Activated T-cell treated with anti-CD3 and anti-CD28 coated beads, Interleukin-2, amount 50 U/mL, for 72 hours (primary cell): ENCODE measurements at regions not wholly inside any gene's neighbourhood (a gene's known extent, or its start where the extent isn't known, plus 50 kb on each side); places are given as distances from the start of the nearest gene placed in this dataset.
"Not testable (repeated sequence)": the region's sequence is repeated elsewhere in the genome, so short reads cannot be mapped to it uniquely, and the experiment has no call there.

ENCODE experiments used
- ATAC-seq, 2 donors: fragments of 150-1000 bp; cut with Tn5 transposase; replicated peaks in 1 of 2; 2 replicates each; pipeline ENCODE4 v1.10.0; 2021; ENCODE audit warnings: moderate library complexity in 2 of 2, mild to moderate bottlenecking in 1 of 2
- DNase-seq, 2 donors: peaks; one replicate each; pipeline ENCODE4 v3.0.0; 2021 to 2022; ENCODE audit warnings: mixed read lengths in 1 of 2
- H3K27ac Mint-ChIP-seq: one replicate; pipeline ENCODE4 v1.8.0; 2022; ENCODE audit warnings: mild to moderate bottlenecking, moderate library complexity, mixed read lengths
- H3K27me3 Mint-ChIP-seq: one replicate; pipeline ENCODE4 v1.8.0; 2022; ENCODE audit warnings: low read depth, mixed read lengths
- H3K36me3 Mint-ChIP-seq, 2 donors: one replicate each; pipeline ENCODE4 v1.8.0; 2022; ENCODE audit warnings: mixed read lengths in 2 of 2, mild to moderate bottlenecking in 1 of 2; ENCODE audit not compliant: insufficient read depth in 2 of 2
- H3K4me1 Mint-ChIP-seq: one replicate; pipeline ENCODE4 v1.8.0; 2022; ENCODE audit warnings: low read depth, mixed read lengths
- H3K4me3 Mint-ChIP-seq, 2 donors: one replicate each; pipeline ENCODE4 v1.8.0; 2022; ENCODE audit warnings: mild to moderate bottlenecking in 2 of 2, mixed read lengths in 2 of 2, moderate library complexity in 2 of 2
- H3K9me3 Mint-ChIP-seq, 2 donors: one replicate each; pipeline ENCODE4 v1.8.0; 2022; ENCODE audit warnings: mixed read lengths in 2 of 2

DNA sequence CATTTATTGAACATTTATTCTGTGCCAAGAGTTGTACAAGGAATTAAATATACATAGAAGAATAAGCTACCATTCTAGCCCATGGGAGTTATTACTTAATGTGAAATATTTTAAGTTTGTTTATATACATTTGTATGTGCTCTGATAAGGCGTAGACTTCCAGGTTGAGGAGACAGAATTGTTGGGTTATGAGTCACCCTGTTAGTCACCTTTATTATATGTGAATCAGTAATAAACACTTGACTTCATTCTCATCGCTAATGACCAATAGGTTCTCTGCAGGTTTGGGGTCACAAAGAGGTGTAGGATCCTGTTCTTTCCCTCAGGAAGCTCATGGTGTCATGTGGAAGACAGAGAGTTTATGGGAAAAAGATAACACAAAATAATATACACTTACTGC lies 116.9 kb downstream of the SRGAP2 start:
- H3K4me1 Mint-ChIP-seq, H3K9me3 Mint-ChIP-seq, DNase-seq, H3K4me3 Mint-ChIP-seq, H3K27me3 Mint-ChIP-seq, ATAC-seq, H3K36me3 Mint-ChIP-seq, H3K27ac Mint-ChIP-seq: not testable (repeated sequence)

GRCh38 chr1:206326159-206326939 lies 123.0 kb downstream of the SRGAP2 start:
- H3K4me1 Mint-ChIP-seq, H3K4me3 Mint-ChIP-seq, ATAC-seq: not testable (repeated sequence)

GRCh38 chr1:206331597-206331996 lies 128.3 kb downstream of the SRGAP2 start:
- ATAC-seq, H3K4me3 Mint-ChIP-seq, H3K36me3 Mint-ChIP-seq, H3K27ac Mint-ChIP-seq, H3K4me1 Mint-ChIP-seq, H3K27me3 Mint-ChIP-seq, H3K9me3 Mint-ChIP-seq, DNase-seq: not testable (repeated sequence)

More at GRCh38 chr1:206326159-206326939, 123.0 kb downstream of the SRGAP2 start:
- not testable (repeated sequence) for H3K27ac Mint-ChIP-seq, DNase-seq, H3K36me3 Mint-ChIP-seq, H3K27me3 Mint-ChIP-seq, H3K9me3 Mint-ChIP-seq

- H3K27me3 Mint-ChIP-seq, H3K4me3 Mint-ChIP-seq, H3K27ac Mint-ChIP-seq, ATAC-seq, H3K4me1 Mint-ChIP-seq, DNase-seq, H3K36me3 Mint-ChIP-seq, H3K9me3 Mint-ChIP-seq: not testable (repeated sequence)
These were observed 130.0 kb downstream of the SRGAP2 start for GRCh38 chr1:206333316-206333715.

DNA sequence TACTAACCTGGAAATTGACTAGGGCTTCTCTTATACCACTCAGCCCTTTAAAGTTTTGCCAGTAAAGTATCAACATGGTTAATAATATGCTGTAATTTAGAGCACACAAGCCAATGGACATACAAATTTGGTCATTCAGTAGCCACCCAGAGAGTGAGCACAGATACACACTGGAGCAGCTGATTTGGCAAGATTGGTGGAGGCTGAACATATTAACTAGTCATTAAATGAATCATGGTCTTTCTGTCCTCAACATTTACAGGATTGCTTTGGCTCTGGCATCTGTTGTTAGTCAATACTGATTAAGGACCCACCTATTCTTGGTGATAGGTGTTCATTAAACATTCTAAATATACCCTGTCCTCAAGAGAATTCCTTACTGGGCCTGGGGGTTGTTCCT lies 130.6 kb downstream of the SRGAP2 start:
- H3K4me3 Mint-ChIP-seq, H3K27me3 Mint-ChIP-seq, H3K4me1 Mint-ChIP-seq, H3K27ac Mint-ChIP-seq, H3K9me3 Mint-ChIP-seq, ATAC-seq, H3K36me3 Mint-ChIP-seq, DNase-seq: not testable (repeated sequence)

DNA sequence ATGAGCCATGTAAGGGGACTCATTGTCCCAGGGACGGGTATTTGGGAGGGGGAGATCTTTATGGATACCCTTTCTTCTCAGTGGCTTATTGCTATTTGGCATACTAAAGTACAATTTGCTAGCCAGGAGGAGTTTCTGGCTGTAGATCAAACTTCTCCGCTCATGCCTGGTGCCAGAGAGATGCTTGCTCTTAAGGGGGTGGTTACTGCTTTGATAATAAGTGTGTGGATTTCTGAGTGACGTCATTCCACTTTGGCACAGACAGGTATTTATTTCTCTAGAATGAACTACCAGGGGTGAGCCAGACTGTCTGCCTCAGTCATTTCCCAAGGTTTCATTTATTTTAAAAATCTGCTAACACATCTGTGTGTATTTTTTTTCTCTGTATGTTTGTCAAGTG lies 131.1 kb downstream of the SRGAP2 start:
- ATAC-seq, H3K9me3 Mint-ChIP-seq, H3K36me3 Mint-ChIP-seq, H3K4me1 Mint-ChIP-seq, H3K27me3 Mint-ChIP-seq, DNase-seq, H3K27ac Mint-ChIP-seq, H3K4me3 Mint-ChIP-seq: not testable (repeated sequence)

DNA sequence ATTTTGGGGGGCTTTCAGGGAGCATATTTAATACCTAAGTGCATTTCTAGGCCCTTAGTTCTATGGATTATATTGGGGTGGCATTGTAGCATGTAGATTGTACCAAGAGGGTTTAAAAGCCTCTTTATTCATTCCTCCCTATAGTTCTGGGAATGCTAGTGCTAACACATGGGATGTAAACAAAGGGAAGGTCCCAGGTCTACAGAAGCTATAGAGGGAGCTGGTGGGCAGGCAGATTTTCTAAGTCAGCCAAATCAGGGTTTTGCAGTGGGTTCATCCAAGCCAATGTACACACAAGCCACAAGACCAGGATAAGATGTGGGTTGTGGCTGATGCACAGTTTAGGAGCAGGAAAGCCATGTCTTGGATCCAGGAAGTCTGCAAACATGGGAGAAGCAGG lies 131.8 kb downstream of the SRGAP2 start:
- not testable (repeated sequence) for H3K4me1 Mint-ChIP-seq, H3K27me3 Mint-ChIP-seq, H3K4me3 Mint-ChIP-seq, H3K9me3 Mint-ChIP-seq, H3K36me3 Mint-ChIP-seq, DNase-seq, ATAC-seq, H3K27ac Mint-ChIP-seq

DNA sequence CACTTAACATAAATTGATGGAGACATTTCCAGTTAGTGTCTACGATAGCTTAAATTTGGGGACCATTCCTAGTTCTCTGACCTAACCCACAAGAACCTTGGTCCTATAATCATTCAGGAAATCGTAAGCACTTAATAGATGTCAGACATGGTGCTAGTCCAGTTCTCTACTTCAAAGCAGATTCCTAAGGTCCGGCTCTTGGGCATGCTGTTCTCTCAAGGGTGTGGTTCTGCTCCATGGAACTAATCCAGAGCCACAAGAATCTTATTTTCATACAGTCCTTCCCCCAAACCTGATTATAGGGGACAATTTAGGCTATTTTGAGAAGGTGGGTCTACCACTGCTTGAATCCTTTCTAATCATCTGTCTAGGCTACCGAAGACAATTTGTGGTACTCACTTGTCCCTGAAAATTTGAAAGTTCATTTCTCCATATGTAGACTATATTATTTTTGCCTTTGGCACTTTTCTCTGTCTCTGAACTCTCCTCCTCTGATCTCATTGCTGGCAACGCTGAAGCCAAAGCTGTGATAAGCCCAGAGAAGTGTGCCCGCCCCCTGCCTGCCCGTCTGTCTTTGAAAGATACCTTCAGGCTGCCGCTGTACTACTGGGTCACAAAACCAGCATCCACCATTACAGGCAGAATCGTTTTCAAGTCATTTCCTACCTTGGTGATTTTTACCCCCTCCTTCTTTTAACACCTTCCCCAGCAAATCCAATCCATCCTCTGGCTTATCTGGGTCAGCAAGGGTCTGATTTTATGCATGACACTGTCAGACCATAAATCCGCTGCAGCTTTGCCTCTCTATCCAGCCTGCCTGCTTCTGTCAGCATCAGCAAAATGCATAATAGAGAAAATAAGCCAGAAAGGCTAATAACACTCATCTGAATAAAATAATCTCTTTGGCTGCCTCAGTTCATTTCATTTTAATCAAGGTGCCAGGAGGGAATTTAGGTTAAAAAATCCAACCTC lies 132.8 kb downstream of the SRGAP2 start:
- ATAC-seq, H3K27me3 Mint-ChIP-seq, H3K27ac Mint-ChIP-seq, H3K4me3 Mint-ChIP-seq, H3K4me1 Mint-ChIP-seq, DNase-seq, H3K9me3 Mint-ChIP-seq, H3K36me3 Mint-ChIP-seq: not testable (repeated sequence)

GRCh38 chr1:206337024-206337423 lies 133.3 kb upstream of the IKBKE start:
- H3K27me3 Mint-ChIP-seq, DNase-seq, H3K4me3 Mint-ChIP-seq, H3K36me3 Mint-ChIP-seq, H3K4me1 Mint-ChIP-seq, H3K27ac Mint-ChIP-seq, H3K9me3 Mint-ChIP-seq, ATAC-seq: not testable (repeated sequence)

DNA sequence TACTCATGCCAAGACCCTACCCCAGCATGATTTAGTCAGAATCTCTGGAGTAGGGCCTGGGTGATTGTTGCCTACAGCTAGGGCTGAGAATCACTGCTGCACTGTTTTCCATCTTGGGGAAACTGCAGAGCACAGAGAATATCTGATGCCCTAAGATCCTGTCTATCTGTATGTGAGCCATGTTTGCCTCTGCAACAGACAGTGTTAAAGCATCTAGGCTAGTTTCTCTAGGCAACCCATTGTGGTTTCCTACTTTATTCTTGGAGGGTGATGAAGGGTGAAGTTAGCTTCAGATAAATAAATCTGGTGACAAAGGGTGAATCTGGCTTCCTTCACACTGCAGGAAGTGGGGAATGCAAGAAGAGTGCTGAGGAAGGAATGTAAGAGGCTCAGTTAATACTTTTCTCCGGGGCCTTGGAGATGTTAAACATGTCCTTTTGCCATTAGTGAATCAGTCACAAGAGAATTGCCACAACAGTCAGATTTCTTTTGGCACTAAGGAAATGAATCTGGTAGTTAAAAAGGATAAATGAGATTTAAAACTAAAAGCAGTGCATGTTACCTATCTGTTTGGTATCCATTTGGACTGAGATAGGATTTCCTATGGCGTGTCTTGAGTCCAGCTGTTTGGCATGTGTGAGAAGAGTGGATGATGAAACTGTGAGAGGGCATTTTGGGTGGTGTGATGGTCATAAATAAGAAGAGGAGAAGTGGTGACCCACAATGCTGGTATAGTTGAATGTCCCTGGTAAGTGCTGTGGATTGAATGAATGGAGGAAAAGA lies 119.6 kb upstream of the IKBKE start:
- H3K4me3 Mint-ChIP-seq, ATAC-seq, H3K36me3 Mint-ChIP-seq, H3K27me3 Mint-ChIP-seq, H3K4me1 Mint-ChIP-seq, H3K27ac Mint-ChIP-seq, H3K9me3 Mint-ChIP-seq, DNase-seq: not testable (repeated sequence)

- H3K27ac Mint-ChIP-seq, H3K9me3 Mint-ChIP-seq, DNase-seq, ATAC-seq, H3K36me3 Mint-ChIP-seq, H3K4me3 Mint-ChIP-seq, H3K27me3 Mint-ChIP-seq, H3K4me1 Mint-ChIP-seq: not testable (repeated sequence)
These were observed 118.8 kb upstream of the IKBKE start for GRCh38 chr1:206351276-206352052.

- Mint-ChIP-seq H3K4me1 (peaks cover 20% of the 10 kb centered on the region), H3K27ac (peak overlapping the region; percentile 92), H3K4me3 (peak overlapping the region; percentile 20 to 70)
- H3K27me3 Mint-ChIP-seq, H3K36me3 Mint-ChIP-seq, H3K9me3 Mint-ChIP-seq: not testable (repeated sequence)
- ATAC-seq = peak; percentile 94 to 95
- DNase-seq = peak; percentile 26 to 34
These were observed 114.0 kb upstream of the IKBKE start for GRCh38 chr1:206356310-206356709.
